ENCODE measurements at regions not wholly inside any gene's neighbourhood (a gene's known extent, or its start where the extent isn't known, plus 50 kb on each side); places are given as distances from the start of the nearest gene placed in this dataset.

- Histone ChIP-seq H3K27ac (no peak overlapping the region), H3K9me2 (ENCODE audit: insufficient read depth) (no peaks in the 10 kb centered on the region), H3K4me3 (no peak overlapping the region), H4K20me1 (ENCODE audit: insufficient read depth) (no peaks in the 10 kb centered on the region), H3K79me2 (ENCODE audit: insufficient read depth) (no peaks in the 10 kb centered on the region), H3F3A (ENCODE audit: insufficient read depth) (peaks cover 9% of the 10 kb centered on the region; the same call in 1 of the 2 replicates), H3K9ac (no peak overlapping the region), H3K4me2 (ENCODE audit: unreplicated experiment) (no peak overlapping the region), H3K4me1 (ENCODE audit: insufficient read depth) (peaks cover 16% of the 10 kb centered on the region), H3K9me3 (ENCODE audit: low read depth) (no peaks in the 10 kb centered on the region), H2AFZ (no peak overlapping the region), H3K27me3 (replicated peaks; ENCODE audit: insufficient read depth) (no peaks in the 10 kb centered on the region), H3K36me3 (ENCODE audit: low read depth) (no peaks in the 10 kb centered on the region)
- DNase-seq, result no peak
- WGBS, 2 experiments (ENCODE audit: low coverage in 1 of 2, low lambda C conversion rate in 2 of 2, missing lambda C conversion rate in 2 of 2), result 19 to 26% methylated on average over 4 of the region's 4 CpGs
- TF ChIP-seq EZH2 (IDR thresholded peaks at IDR 0.05; ENCODE audit: insufficient read depth, poor library complexity, severe bottlenecking) (no peak), EZH2phosphoT487 (IDR thresholded peaks at IDR 0.05; ENCODE audit: insufficient read depth, low read depth) (no peak)
- in situ Hi-C loops (cut with MboI), result no loop called here
These were observed 65.9 kb upstream of the A1CF start for GRCh38 chr10:50951365-50951764.

DNA sequence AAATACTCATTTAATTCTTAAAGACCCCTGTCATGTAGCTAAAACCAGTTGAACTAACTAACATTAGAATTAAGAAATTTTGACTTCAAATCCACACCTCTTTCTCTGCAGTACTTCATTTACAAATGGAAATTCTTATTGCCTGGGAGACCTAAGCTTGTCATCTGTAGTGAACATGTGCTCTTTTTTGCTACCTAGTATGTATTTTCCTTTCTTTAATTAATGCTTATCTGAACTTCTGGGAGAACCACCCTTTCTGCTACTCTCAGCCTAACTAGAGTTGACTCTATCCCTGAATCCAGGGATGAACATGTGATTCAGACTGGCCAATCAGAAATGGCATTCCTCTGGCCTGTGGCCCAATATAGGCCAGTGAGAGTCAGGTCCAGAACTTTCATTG is 75.9 kb upstream of the A1CF start:
- Histone ChIP-seq H3K4me3 (no peak overlapping the region), H3K27ac (no peak overlapping the region), H3K4me1 (ENCODE audit: insufficient read depth) (no peaks in the 10 kb centered on the region), H3K27me3 (replicated peaks; ENCODE audit: insufficient read depth) (no peaks in the 10 kb centered on the region), H3K36me3 (ENCODE audit: low read depth) (no peaks in the 10 kb centered on the region), H3K9ac (no peak overlapping the region), H3K9me3 (ENCODE audit: low read depth) (no peaks in the 10 kb centered on the region), H4K20me1 (ENCODE audit: insufficient read depth) (no peaks in the 10 kb centered on the region), H3F3A (ENCODE audit: insufficient read depth) (no peaks in the 10 kb centered on the region), H2AFZ (no peak overlapping the region), H3K9me2 (ENCODE audit: insufficient read depth) (no peaks in the 10 kb centered on the region), H3K4me2 (ENCODE audit: unreplicated experiment) (no peak overlapping the region), H3K79me2 (ENCODE audit: insufficient read depth) (no peaks in the 10 kb centered on the region)
- no peak for DNase-seq
- in situ Hi-C loops (cut with MboI), result no loop called here
- TF ChIP-seq EZH2 (IDR thresholded peaks at IDR 0.05; ENCODE audit: insufficient read depth, poor library complexity, severe bottlenecking), result no peak
- no peak for TF ChIP-seq EZH2phosphoT487 (IDR thresholded peaks at IDR 0.05; ENCODE audit: insufficient read depth, low read depth)

- 44 to 59% methylated on average over 1 of the region's 1 CpG for WGBS, 2 experiments (ENCODE audit: low coverage in 1 of 2, low lambda C conversion rate in 2 of 2, missing lambda C conversion rate in 2 of 2)
- no peak overlapping the region for H3K4me2 ChIP-seq (ENCODE audit: unreplicated experiment)
- H3K27me3 ChIP-seq (replicated peaks; ENCODE audit: insufficient read depth), result no peaks in the 10 kb centered on the region
- H3K79me2 ChIP-seq (ENCODE audit: insufficient read depth), result no peaks in the 10 kb centered on the region
- no peak overlapping the region for H2AFZ ChIP-seq
- no peak overlapping the region for H3K9ac ChIP-seq
- H3K9me3 ChIP-seq (ENCODE audit: low read depth), result no peaks in the 10 kb centered on the region
- H3K9me2 ChIP-seq (ENCODE audit: insufficient read depth), result no peaks in the 10 kb centered on the region
- no peak overlapping the region for H3K27ac ChIP-seq
- H3K4me1 ChIP-seq (ENCODE audit: insufficient read depth), result no peaks in the 10 kb centered on the region
- no peak for TF ChIP-seq EZH2phosphoT487 (IDR thresholded peaks at IDR 0.05; ENCODE audit: insufficient read depth, low read depth)
- no peak for TF ChIP-seq EZH2 (IDR thresholded peaks at IDR 0.05; ENCODE audit: insufficient read depth, poor library complexity, severe bottlenecking)
- H3F3A ChIP-seq (ENCODE audit: insufficient read depth), result no peaks in the 10 kb centered on the region
- H3K36me3 ChIP-seq (ENCODE audit: low read depth), result no peaks in the 10 kb centered on the region
- no peak overlapping the region for H3K4me3 ChIP-seq
- in situ Hi-C loops (cut with MboI), result no loop called here
- H4K20me1 ChIP-seq (ENCODE audit: insufficient read depth), result no peaks in the 10 kb centered on the region
- no peak for DNase-seq
These were observed 77.6 kb upstream of the A1CF start for GRCh38 chr10:50963063-50963462.

DNA sequence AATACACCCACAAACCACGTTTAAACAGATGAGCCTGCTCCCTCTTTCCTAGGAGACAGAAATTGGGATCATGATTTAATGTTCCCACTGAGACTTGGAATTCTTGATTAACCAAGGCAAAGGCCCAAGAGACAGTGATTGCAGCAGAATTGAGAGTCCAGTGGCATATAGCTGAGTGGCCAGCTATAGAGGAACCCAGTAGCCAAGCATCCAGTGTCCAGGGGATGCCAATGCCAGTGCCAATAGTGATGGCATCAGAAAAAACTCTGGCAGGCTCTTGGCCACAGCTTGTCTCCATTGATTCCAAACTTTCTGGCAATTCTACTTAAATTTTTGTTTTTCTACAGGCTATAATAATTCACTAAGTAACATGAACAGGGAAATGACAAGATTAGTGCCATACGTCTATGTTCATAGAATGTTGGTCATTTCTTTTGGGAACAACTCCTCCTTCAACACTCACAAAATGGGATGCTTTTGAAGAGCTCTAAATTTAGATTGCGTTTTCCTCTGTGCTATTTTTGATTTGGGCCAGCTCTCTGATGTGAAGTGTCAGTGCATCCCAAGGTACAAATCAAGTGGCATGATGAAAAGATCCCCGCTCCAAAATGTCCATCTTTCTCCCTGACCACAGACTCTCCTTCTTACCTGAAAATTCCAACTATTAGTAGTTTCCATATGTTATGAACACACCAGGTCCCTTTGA is 83.1 kb upstream of the A1CF start:
- Histone ChIP-seq H3K27ac (no peak overlapping the region), H3K9me2 (ENCODE audit: insufficient read depth) (peaks cover 5% of the 10 kb centered on the region; the same call in 1 of the 2 replicates), H4K20me1 (ENCODE audit: insufficient read depth) (no peaks in the 10 kb centered on the region), H3K9ac (no peak overlapping the region), H3K36me3 (ENCODE audit: low read depth) (no peaks in the 10 kb centered on the region), H2AFZ (no peak overlapping the region), H3K9me3 (ENCODE audit: low read depth) (no peaks in the 10 kb centered on the region), H3K4me3 (no peak overlapping the region), H3K4me1 (ENCODE audit: insufficient read depth) (peaks cover 9% of the 10 kb centered on the region), H3F3A (ENCODE audit: insufficient read depth) (no peaks in the 10 kb centered on the region), H3K4me2 (ENCODE audit: unreplicated experiment) (no peak overlapping the region), H3K79me2 (ENCODE audit: insufficient read depth) (no peaks in the 10 kb centered on the region), H3K27me3 (replicated peaks; ENCODE audit: insufficient read depth) (no peaks in the 10 kb centered on the region)
- 55% methylated on average over 4 of the region's 4 CpGs for WGBS, 2 experiments (ENCODE audit: low coverage in 1 of 2, low lambda C conversion rate in 2 of 2, missing lambda C conversion rate in 2 of 2)
- no peak for DNase-seq
- in situ Hi-C loops (cut with MboI), result no loop called here
- no peak for TF ChIP-seq EZH2phosphoT487 (IDR thresholded peaks at IDR 0.05; ENCODE audit: insufficient read depth, low read depth)
- TF ChIP-seq EZH2 (IDR thresholded peaks at IDR 0.05; ENCODE audit: insufficient read depth, poor library complexity, severe bottlenecking), result no peak

GRCh38 chr10:50972591-50972990 is 87.2 kb upstream of the A1CF start:
- H3K27me3 ChIP-seq (replicated peaks; ENCODE audit: insufficient read depth), result no peaks in the 10 kb centered on the region
- no peaks in the 10 kb centered on the region for H3K36me3 ChIP-seq (ENCODE audit: low read depth)
- no peak overlapping the region for H3K9ac ChIP-seq
- H3K4me3 ChIP-seq, result no peak overlapping the region
- no peak overlapping the region for H3K4me2 ChIP-seq (ENCODE audit: unreplicated experiment)
- H2AFZ ChIP-seq, result no peak overlapping the region
- H4K20me1 ChIP-seq (ENCODE audit: insufficient read depth), result no peaks in the 10 kb centered on the region
- H3K9me2 ChIP-seq (ENCODE audit: insufficient read depth), result peaks cover 5% of the 10 kb centered on the region; the same call in 1 of the 2 replicates
- in situ Hi-C loops (cut with MboI), result no loop called here
- peaks cover 9% of the 10 kb centered on the region for H3K4me1 ChIP-seq (ENCODE audit: insufficient read depth)
- no peak for TF ChIP-seq EZH2 (IDR thresholded peaks at IDR 0.05; ENCODE audit: insufficient read depth, poor library complexity, severe bottlenecking)
- TF ChIP-seq EZH2phosphoT487 (IDR thresholded peaks at IDR 0.05; ENCODE audit: insufficient read depth, low read depth), result no peak
- 96 to 98% methylated on average over 4 of the region's 4 CpGs for WGBS, 2 experiments (ENCODE audit: low coverage in 1 of 2, low lambda C conversion rate in 2 of 2, missing lambda C conversion rate in 2 of 2)
- no peaks in the 10 kb centered on the region for H3K9me3 ChIP-seq (ENCODE audit: low read depth)
- no peak for DNase-seq
- no peaks in the 10 kb centered on the region for H3F3A ChIP-seq (ENCODE audit: insufficient read depth)
- H3K79me2 ChIP-seq (ENCODE audit: insufficient read depth), result no peaks in the 10 kb centered on the region
- no peak overlapping the region for H3K27ac ChIP-seq

All from GM23248 (cell line).